K562 (cell line): ENCODE measurements at regions not wholly inside any gene's neighbourhood (a gene's known extent, or its start where the extent isn't known, plus 50 kb on each side); places are given as distances from the start of the nearest gene placed in this dataset.

Source experiments
- ATF2 ChIP-seq: sonication (generic); formaldehyde crosslinking; IDR thresholded peaks from 2 replicates; pipeline ENCODE4 v1.8.1; 2022; ENCODE audit warnings: missing genetic modification reagents
- ZNF644 ChIP-seq: fragments of 200-800 bp; sonication (Bioruptor generic); IDR thresholded peaks from 2 replicates; pipeline ENCODE4 v1.6.1; 2016; ENCODE audit warnings: low read depth, missing genetic modification characterization, missing compliant biosample characterization

- TF ChIP-seq ZNF644 (tag) (no peak), ATF2 (CRISPR knock-in tag) (no peak)
Measured at GRCh38 chr19:30667746-30668145, 295.6 kb downstream of the ZNF536 start.
